ENCODE measurements at regions not wholly inside any gene's neighbourhood (a gene's known extent, or its start where the extent isn't known, plus 50 kb on each side); places are given as distances from the start of the nearest gene placed in this dataset.

DNA sequence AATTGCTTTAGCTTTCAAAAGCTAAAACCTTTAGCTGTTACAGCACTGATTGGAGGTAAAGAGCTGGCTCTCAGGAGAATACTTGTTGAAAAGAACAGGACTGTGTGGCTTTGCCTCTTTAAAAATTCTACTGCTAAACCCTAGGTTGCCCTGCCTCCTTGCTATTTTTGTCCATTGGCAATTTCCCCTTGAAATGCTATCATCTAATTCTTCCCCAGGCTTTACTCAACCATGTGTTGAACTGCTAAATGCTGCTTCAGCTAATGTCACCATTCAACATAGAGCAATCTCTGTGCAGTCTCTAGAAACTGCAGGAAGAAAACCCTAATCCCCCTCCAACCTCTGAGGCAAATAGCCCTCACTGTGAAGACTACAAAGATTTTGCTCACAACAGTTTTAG is 203.7 kb upstream of the ARX start:
- Histone ChIP-seq H3K27ac (no peak overlapping the region), H3K4me3 (no peak overlapping the region), H3K36me3 (no peaks in the 10 kb centered on the region), H3K27me3 (no peaks in the 10 kb centered on the region), H3K9me3 (no peaks in the 10 kb centered on the region), H3K4me1 (no peaks in the 10 kb centered on the region)
- no peak for DNase-seq (ENCODE audit: low spot score)
- TF ChIP-seq, protein P1, sequence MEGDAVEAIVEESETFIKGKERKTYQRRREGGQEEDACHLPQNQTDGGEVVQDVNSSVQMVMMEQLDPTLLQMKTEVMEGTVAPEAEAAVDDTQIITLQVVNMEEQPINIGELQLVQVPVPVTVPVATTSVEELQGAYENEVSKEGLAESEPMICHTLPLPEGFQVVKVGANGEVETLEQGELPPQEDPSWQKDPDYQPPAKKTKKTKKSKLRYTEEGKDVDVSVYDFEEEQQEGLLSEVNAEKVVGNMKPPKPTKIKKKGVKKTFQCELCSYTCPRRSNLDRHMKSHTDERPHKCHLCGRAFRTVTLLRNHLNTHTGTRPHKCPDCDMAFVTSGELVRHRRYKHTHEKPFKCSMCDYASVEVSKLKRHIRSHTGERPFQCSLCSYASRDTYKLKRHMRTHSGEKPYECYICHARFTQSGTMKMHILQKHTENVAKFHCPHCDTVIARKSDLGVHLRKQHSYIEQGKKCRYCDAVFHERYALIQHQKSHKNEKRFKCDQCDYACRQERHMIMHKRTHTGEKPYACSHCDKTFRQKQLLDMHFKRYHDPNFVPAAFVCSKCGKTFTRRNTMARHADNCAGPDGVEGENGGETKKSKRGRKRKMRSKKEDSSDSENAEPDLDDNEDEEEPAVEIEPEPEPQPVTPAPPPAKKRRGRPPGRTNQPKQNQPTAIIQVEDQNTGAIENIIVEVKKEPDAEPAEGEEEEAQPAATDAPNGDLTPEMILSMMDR (IDR thresholded peaks at IDR 0.05): no peak

DNA sequence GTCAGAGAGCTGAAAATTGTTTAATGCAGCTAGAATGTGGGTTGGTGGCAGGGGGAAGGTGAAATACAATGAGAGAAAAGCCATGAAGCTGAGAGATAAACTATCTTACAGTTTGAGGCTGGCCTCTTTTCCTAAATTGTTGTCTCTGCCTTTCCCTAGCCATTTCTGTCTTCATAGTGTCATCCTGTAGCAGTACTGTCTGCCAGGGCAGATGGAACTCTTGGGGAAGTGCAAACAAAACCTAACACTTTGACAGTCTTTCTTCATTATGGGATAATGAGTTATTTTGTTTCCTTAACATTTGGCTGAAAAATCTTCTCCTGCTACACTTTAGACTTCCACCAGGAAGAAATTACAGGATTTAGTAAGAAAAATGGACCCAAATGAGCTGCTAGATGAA is 197.8 kb upstream of the ARX start:
- DNase-seq (ENCODE audit: low spot score): no peak
- no peaks in the 10 kb centered on the region for H3K4me1 ChIP-seq
- H3K9me3 ChIP-seq: peaks cover 0 to 6% of the 10 kb centered on the region in 2 donors
- no peak overlapping the region for H3K27ac ChIP-seq
- TF ChIP-seq, protein P1 (IDR thresholded peaks at IDR 0.05): no peak
- H3K27me3 ChIP-seq: no peaks in the 10 kb centered on the region
- H3K4me3 ChIP-seq: no peak overlapping the region
- H3K36me3 ChIP-seq: no peaks in the 10 kb centered on the region

DNA sequence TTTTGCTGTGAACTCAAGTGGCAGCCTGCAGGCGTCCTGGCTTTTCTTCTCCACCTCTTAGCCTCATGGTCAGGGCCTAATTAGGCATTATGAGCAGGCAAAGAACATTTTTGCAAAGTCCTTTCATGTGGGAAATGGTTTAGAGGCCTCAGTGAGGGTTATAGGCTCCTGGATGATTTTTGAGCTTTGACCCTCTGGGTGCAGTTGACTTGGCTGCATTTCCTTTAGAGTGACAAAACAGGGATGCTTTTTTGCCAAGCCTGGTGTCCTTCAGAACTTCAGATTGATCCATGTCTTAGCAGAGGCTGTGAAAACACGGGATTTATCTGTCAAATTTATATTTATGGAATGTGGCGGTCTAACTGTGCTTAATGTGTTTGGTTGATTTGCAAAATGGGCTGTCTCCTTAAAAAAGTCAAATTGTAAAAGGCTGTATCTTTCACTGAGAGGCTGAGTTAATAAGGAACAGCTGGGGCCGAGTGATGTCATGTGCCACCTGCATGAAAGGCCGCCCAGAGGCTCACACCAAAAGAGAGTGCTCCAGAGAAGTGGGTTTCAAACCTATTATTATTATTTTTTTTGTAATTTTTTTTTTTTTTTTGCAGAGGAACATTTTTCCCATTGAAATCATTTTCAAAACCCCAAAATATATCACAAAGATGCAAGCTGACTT is 192.2 kb upstream of the ARX start:
- TF ChIP-seq, protein P1 (IDR thresholded peaks at IDR 0.05): no peak
- no peaks in the 10 kb centered on the region for H3K36me3 ChIP-seq
- no peak overlapping the region for H3K4me3 ChIP-seq
- H3K9me3 ChIP-seq: peaks cover 0 to 6% of the 10 kb centered on the region in 2 donors
- no peak for DNase-seq (ENCODE audit: low spot score)
- H3K4me1 ChIP-seq: no peaks in the 10 kb centered on the region
- no peak overlapping the region for H3K27ac ChIP-seq
- no peaks in the 10 kb centered on the region for H3K27me3 ChIP-seq

DNA sequence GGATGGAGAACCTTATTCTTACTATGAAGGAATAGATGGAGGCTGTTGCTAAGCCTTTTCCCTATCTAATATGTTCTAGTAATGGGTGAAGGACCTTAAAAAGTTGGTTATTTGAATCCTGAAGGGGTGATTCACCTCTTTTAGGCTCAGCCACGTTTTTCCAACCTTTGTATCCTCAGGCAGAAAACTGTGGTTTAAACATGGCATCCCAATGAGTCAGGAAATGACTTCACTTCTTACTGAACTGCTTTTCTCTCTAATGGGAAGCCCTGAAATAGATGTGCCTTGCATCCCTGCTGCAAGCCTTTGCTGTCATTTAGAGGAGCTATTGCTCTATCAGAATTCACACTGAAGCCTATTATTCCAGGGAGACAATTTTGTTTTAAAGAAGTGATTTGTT is 191.0 kb upstream of the ARX start:
- peaks cover 0 to 6% of the 10 kb centered on the region in 2 donors for H3K9me3 ChIP-seq
- H3K4me3 ChIP-seq: no peak overlapping the region
- DNase-seq (ENCODE audit: low spot score): no peak
- no peaks in the 10 kb centered on the region for H3K36me3 ChIP-seq
- TF ChIP-seq, protein P1 (IDR thresholded peaks at IDR 0.05): no peak
- no peak overlapping the region for H3K27ac ChIP-seq
- H3K27me3 ChIP-seq: no peaks in the 10 kb centered on the region
- H3K4me1 ChIP-seq: no peaks in the 10 kb centered on the region

DNA sequence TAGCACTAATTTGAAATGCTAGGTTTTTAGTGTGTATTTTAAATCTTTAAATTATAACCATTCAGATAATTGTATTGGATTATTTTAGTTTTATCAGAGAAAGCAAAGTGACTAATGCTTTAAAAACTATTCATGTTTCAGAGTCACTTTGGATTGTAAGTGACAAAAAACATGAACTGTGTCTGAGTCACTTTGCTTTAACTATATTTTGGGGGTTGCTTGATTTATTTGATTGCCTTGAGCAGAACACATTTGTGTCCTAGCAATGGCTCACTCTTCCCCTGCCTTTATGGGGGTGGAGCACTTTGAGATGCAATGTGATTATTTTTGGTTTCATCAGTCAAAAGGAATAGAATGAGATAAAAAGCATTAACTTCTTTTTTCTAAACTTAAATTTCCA is 188.4 kb upstream of the ARX start:
- H3K4me3 ChIP-seq: no peak overlapping the region
- no peaks in the 10 kb centered on the region for H3K36me3 ChIP-seq
- DNase-seq (ENCODE audit: low spot score): no peak
- H3K9me3 ChIP-seq: no peaks in the 10 kb centered on the region
- TF ChIP-seq, protein P1 (IDR thresholded peaks at IDR 0.05): no peak
- no peaks in the 10 kb centered on the region for H3K27me3 ChIP-seq
- no peak overlapping the region for H3K27ac ChIP-seq
- no peaks in the 10 kb centered on the region for H3K4me1 ChIP-seq

DNA sequence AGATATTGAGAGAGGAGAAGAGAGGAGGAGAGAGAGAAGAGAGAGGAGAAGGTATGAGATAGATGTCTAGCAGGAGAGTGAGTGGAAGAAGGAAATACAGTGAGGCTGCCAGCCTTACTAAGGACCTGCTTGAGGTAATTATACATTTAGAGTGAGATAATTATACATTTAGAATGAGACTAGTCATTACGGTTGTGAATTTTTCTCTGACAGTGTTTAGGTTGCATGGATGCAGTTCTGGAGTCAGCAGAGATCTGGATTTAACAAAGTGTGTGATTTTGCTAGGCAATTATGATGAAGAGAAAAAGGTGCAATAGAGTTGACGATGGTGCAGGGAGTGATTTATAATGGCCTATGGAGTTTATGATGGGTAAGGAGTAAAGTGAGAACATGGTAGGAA is 187.1 kb upstream of the ARX start:
- DNase-seq (ENCODE audit: low spot score): no peak
- no peak overlapping the region for H3K4me3 ChIP-seq

More for the DNA sequence above, 187.1 kb upstream of the ARX start:
- TF ChIP-seq, protein P1 (IDR thresholded peaks at IDR 0.05): no peak
- Histone ChIP-seq H3K27ac (no peak overlapping the region), H3K27me3 (no peaks in the 10 kb centered on the region), H3K9me3 (no peaks in the 10 kb centered on the region), H3K36me3 (no peaks in the 10 kb centered on the region), H3K4me1 (no peaks in the 10 kb centered on the region)
